PFSK-1 (cell line): ENCODE measurements at regions not wholly inside any gene's neighbourhood (a gene's known extent, or its start where the extent isn't known, plus 50 kb on each side); places are given as distances from the start of the nearest gene placed in this dataset.

Experiments used
- POLR2AphosphoS5 ChIP-seq: IDR thresholded peaks from 2 replicates; pipeline ENCODE4 v1.6.1; 2012; ENCODE audit warnings: low read depth, mild to moderate bottlenecking, control low read depth, low read length, moderate library complexity
- SIN3A ChIP-seq: IDR thresholded peaks from 2 replicates; pipeline ENCODE4 v1.6.1; 2012; ENCODE audit warnings: mild to moderate bottlenecking, low read length, moderate library complexity, borderline replicate concordance; ENCODE audit not compliant: insufficient read depth
- TAF1 ChIP-seq: IDR thresholded peaks from 2 replicates; pipeline ENCODE4 v1.6.1; 2012; ENCODE audit warnings: low read length, control low read depth, borderline replicate concordance; ENCODE audit not compliant: insufficient read depth

GRCh38 chr9:85112391-85112790 is 442.9 kb downstream of the NTRK2 start:
- no peak for TF ChIP-seq TAF1
- no peak for TF ChIP-seq SIN3A
- no peak for TF ChIP-seq POLR2AphosphoS5
